ENCODE measurements at regions not wholly inside any gene's neighbourhood (a gene's known extent, or its start where the extent isn't known, plus 50 kb on each side); places are given as distances from the start of the nearest gene placed in this dataset.

DNA sequence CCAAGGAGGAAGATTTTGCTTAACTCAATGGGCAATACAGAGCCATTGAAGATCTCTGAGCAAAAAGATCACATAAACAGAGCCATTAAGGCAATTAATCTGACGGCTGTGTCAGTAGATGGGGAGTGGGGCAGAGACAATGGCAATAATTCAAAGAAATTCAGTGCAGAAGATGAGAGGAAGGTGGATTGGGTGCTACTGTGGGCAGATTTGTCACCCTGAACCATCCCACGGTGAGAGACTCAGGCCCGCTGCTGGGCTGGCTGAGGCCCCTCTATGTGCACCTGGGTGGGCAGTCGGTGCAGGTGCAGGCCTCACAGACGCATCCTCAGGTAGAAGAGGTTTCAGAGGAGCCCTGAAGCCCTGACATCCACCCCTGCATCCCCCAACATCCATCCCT is 458.6 kb downstream of the EIPR1 start:
- Mint-ChIP-seq H3K4me1 (no peaks in the 10 kb centered on the region), H3K4me3 (no peak overlapping the region), H3K9me3 (ENCODE audit: insufficient read depth) (no peaks in the 10 kb centered on the region), H3K27ac (no peak overlapping the region), H3K27me3 (peaks cover 11% of the 10 kb centered on the region)
- ChIA-PET POLR2A (no interaction called here), CTCF (no interaction called here)
- Histone ChIP-seq H4K20me1 (ENCODE audit: control insufficient read depth, insufficient read depth, low read length, poor library complexity, severe bottlenecking) (no peaks in the 10 kb centered on the region), H3K27ac (ENCODE audit: low read length in 2 of 2) (no peak overlapping the region), H3K4me1 (ENCODE audit: control insufficient read depth in 2 of 2, insufficient read depth in 2 of 2, low read length in 2 of 2) (no peaks in the 10 kb centered on the region), H3K4me3 (ENCODE audit: control extremely low read depth in 1 of 5, extremely low read depth in 1 of 5, insufficient read depth in 1 of 5, low read depth in 2 of 5, low read length in 4 of 5) (no peak overlapping the region), H3K9me3 (ENCODE audit: control extremely low read depth in 1 of 3, control insufficient read depth in 2 of 3, insufficient read depth in 1 of 3, low read length in 2 of 3) (peaks cover 0 to 4% (median 3%) of the 10 kb centered on the region in 3 donors), H3K27me3 (replicated peaks in 1 of 4; ENCODE audit: control extremely low read depth in 1 of 4, control insufficient read depth in 3 of 4, insufficient read depth in 4 of 4, low read length in 3 of 4) (no peaks in the 10 kb centered on the region), H3K9ac (ENCODE audit: low read length) (no peak overlapping the region), H3K4me2 (replicated peaks; ENCODE audit: low read depth, low read length, poor library complexity, severe bottlenecking) (no peak overlapping the region), H3K79me2 (ENCODE audit: control insufficient read depth, insufficient read depth, low read length) (no peaks in the 10 kb centered on the region), H2AFZ (ENCODE audit: insufficient read depth, low read depth, low read length, poor library complexity, severe bottlenecking) (no peak overlapping the region), H3K36me3 (replicated peaks in 1 of 2; ENCODE audit: control extremely low read depth in 1 of 2, control insufficient read depth in 1 of 2, extremely low read depth in 1 of 2, insufficient read depth in 2 of 2, low read length in 1 of 2) (no peaks in the 10 kb centered on the region)
- intact Hi-C loops (cut with micrococcal nuclease), result no loop called here
- DNase-seq, result no peak
- 89% methylated on average over 3 of the region's 5 CpGs for WGBS (ENCODE audit: insufficient coverage)
- no peak for ATAC-seq (ENCODE audit: low read depth)
- TF ChIP-seq CTCF (IDR thresholded peaks at IDR 0.05) (no peak), EZH2 (IDR thresholded peaks at IDR 0.05; ENCODE audit: borderline replicate concordance, insufficient read depth, low read depth, low read length, poor library complexity, severe bottlenecking) (no peak)

- no peaks in the 10 kb centered on the region for H3K9me3 Mint-ChIP-seq (ENCODE audit: insufficient read depth)
- no peaks in the 10 kb centered on the region for H3K27me3 ChIP-seq (replicated peaks in 1 of 4; ENCODE audit: control extremely low read depth in 1 of 4, control insufficient read depth in 3 of 4, insufficient read depth in 4 of 4, low read length in 3 of 4)
- 96% methylated on average over 4 of the region's 5 CpGs for WGBS (ENCODE audit: insufficient coverage)
- DNase-seq (no peak), ATAC-seq (ENCODE audit: low read depth) (no peak)
- TF ChIP-seq EZH2 (IDR thresholded peaks at IDR 0.05; ENCODE audit: borderline replicate concordance, insufficient read depth, low read depth, low read length, poor library complexity, severe bottlenecking), result no peak
- TF ChIP-seq CTCF (IDR thresholded peaks at IDR 0.05), result no peak
- H3K36me3 ChIP-seq (replicated peaks in 1 of 2; ENCODE audit: control extremely low read depth in 1 of 2, control insufficient read depth in 1 of 2, extremely low read depth in 1 of 2, insufficient read depth in 2 of 2, low read length in 1 of 2), result no peaks in the 10 kb centered on the region
- no peaks in the 10 kb centered on the region for H3K4me1 ChIP-seq (ENCODE audit: control insufficient read depth in 2 of 2, insufficient read depth in 2 of 2, low read length in 2 of 2)
- H3K9me3 ChIP-seq (ENCODE audit: control extremely low read depth in 1 of 3, control insufficient read depth in 2 of 3, insufficient read depth in 1 of 3, low read length in 2 of 3), result peaks cover 0 to 4% (median 3%) of the 10 kb centered on the region in 3 donors
- intact Hi-C loops (cut with micrococcal nuclease), result no loop called here
- H2AFZ ChIP-seq (ENCODE audit: insufficient read depth, low read depth, low read length, poor library complexity, severe bottlenecking), result no peak overlapping the region
- ChIA-PET CTCF (no interaction called here), POLR2A (no interaction called here)
- H3K4me3 Mint-ChIP-seq, result no peak overlapping the region
- H3K27ac Mint-ChIP-seq, result no peak overlapping the region
- no peak overlapping the region for H3K4me3 ChIP-seq (ENCODE audit: control extremely low read depth in 1 of 5, extremely low read depth in 1 of 5, insufficient read depth in 1 of 5, low read depth in 2 of 5, low read length in 4 of 5)
- no peaks in the 10 kb centered on the region for H3K4me1 Mint-ChIP-seq
- H3K4me2 ChIP-seq (replicated peaks; ENCODE audit: low read depth, low read length, poor library complexity, severe bottlenecking), result no peak overlapping the region
- H4K20me1 ChIP-seq (ENCODE audit: control insufficient read depth, insufficient read depth, low read length, poor library complexity, severe bottlenecking), result no peaks in the 10 kb centered on the region
- H3K9ac ChIP-seq (ENCODE audit: low read length), result no peak overlapping the region
- no peak overlapping the region for H3K27ac ChIP-seq (ENCODE audit: low read length in 2 of 2)
- no peaks in the 10 kb centered on the region for H3K79me2 ChIP-seq (ENCODE audit: control insufficient read depth, insufficient read depth, low read length)
- H3K27me3 Mint-ChIP-seq, result peaks cover 11% of the 10 kb centered on the region
Measured at GRCh38 chr2:2916621-2917020, 461.0 kb downstream of the EIPR1 start.
